Ascending aorta (tissue), 2 donors: ENCODE measurements at regions not wholly inside any gene's neighbourhood (a gene's known extent, or its start where the extent isn't known, plus 50 kb on each side); places are given as distances from the start of the nearest gene placed in this dataset.

ENCODE experiments used
- DNase-seq, 2 donors: peaks; one replicate each; pipeline ENCODE4 v3.0.0-alpha.2; 2019; ENCODE audit warnings: low spot score in 2 of 2
- H3K27ac ChIP-seq, 2 donors: fragments of 200-600 bp; sonication (generic); one replicate each; pipeline ENCODE4 v1.5.1; 2016 to 2017; ENCODE audit warnings: mild to moderate bottlenecking in 1 of 2
- H3K27me3 ChIP-seq: fragments of 200-600 bp; sonication (generic); one replicate; pipeline ENCODE4 v1.5.1; 2017
- H3K36me3 ChIP-seq, 2 donors: fragments of 200-600 bp; sonication (generic); one replicate each; pipeline ENCODE4 v1.5.1; 2016
- H3K4me1 ChIP-seq, 2 donors: fragments of 200-600 bp; sonication (generic); one replicate each; pipeline ENCODE4 v1.5.1; 2016 to 2017; ENCODE audit warnings: mild to moderate bottlenecking in 1 of 2
- H3K4me3 ChIP-seq, 2 donors: fragments of 200-600 bp; sonication (generic); one replicate each; pipeline ENCODE4 v1.5.1; 2016 to 2017; ENCODE audit warnings: mild to moderate bottlenecking in 1 of 2
- H3K9me3 ChIP-seq, 2 donors: fragments of 200-600 bp; sonication (generic); one replicate each; pipeline ENCODE4 v1.5.1; 2016
- CTCF ChIP-seq, 3 experiments: fragments of 200-600 bp in 2 of 3; fragments of 450-650 bp in 1 of 3; sonication (generic) in 2 of 3; IDR thresholded peaks; one replicate each; pipeline ENCODE4 v1.5.1; 2016 to 2019; ENCODE audit warnings: antibody characterized with exemption in 3 of 3, mild to moderate bottlenecking in 1 of 3, moderate library complexity in 1 of 3
- intact Hi-C: fragments of 100-400 bp; cut with DNase I; formaldehyde crosslinking; loops from one replicate; pipeline ENCODE4 v1.15.1; 2023

GRCh38 chr10:118513174-118513573, 82.3 kb downstream of the PRLHR start:
- H3K4me1 ChIP-seq = no peaks in the 10 kb centered on the region
- intact Hi-C loops = no loop called here
- H3K36me3 ChIP-seq = no peaks in the 10 kb centered on the region
- H3K4me3 ChIP-seq = no peak overlapping the region
- no peak overlapping the region for H3K27ac ChIP-seq
- no peak for DNase-seq
- no peaks in the 10 kb centered on the region for H3K9me3 ChIP-seq
- no peaks in the 10 kb centered on the region for H3K27me3 ChIP-seq
- TF ChIP-seq CTCF (IDR thresholded peaks at IDR 0.05) = no peak

- Histone ChIP-seq H3K36me3 (no peaks in the 10 kb centered on the region), H3K4me1 (no peaks in the 10 kb centered on the region), H3K27me3 (no peaks in the 10 kb centered on the region), H3K27ac (no peak overlapping the region), H3K4me3 (no peak overlapping the region), H3K9me3 (no peaks in the 10 kb centered on the region)
- DNase-seq = no peak
- intact Hi-C loops = no loop called here
- TF ChIP-seq CTCF (IDR thresholded peaks at IDR 0.05) = no peak
These were observed 83.7 kb downstream of the PRLHR start for GRCh38 chr10:118511711-118512110.

- TF ChIP-seq CTCF (IDR thresholded peaks at IDR 0.05) = no peak
- no peak overlapping the region for H3K4me3 ChIP-seq
- H3K9me3 ChIP-seq = no peaks in the 10 kb centered on the region
- no peaks in the 10 kb centered on the region for H3K36me3 ChIP-seq
- no peaks in the 10 kb centered on the region for H3K4me1 ChIP-seq
- intact Hi-C loops = no loop called here
- H3K27me3 ChIP-seq = no peaks in the 10 kb centered on the region
- no peak overlapping the region for H3K27ac ChIP-seq
- no peak for DNase-seq
These were observed 86.6 kb downstream of the PRLHR start for GRCh38 chr10:118508863-118509262.

- no peak overlapping the region for H3K27ac ChIP-seq
- H3K9me3 ChIP-seq = no peaks in the 10 kb centered on the region
- H3K27me3 ChIP-seq = no peaks in the 10 kb centered on the region
- H3K36me3 ChIP-seq = no peaks in the 10 kb centered on the region
- intact Hi-C loops = no loop called here
- H3K4me1 ChIP-seq = no peaks in the 10 kb centered on the region
- no peak for TF ChIP-seq CTCF (IDR thresholded peaks at IDR 0.05)
- DNase-seq = no peak
- no peak overlapping the region for H3K4me3 ChIP-seq
These were observed 87.1 kb downstream of the PRLHR start for GRCh38 chr10:118508355-118508754.

GRCh38 chr10:118506671-118507590, 88.5 kb downstream of the PRLHR start:
- no peaks in the 10 kb centered on the region for H3K9me3 ChIP-seq
- TF ChIP-seq CTCF (IDR thresholded peaks at IDR 0.05) = no peak
- no peaks in the 10 kb centered on the region for H3K4me1 ChIP-seq
- intact Hi-C loops = no loop called here
- no peak overlapping the region for H3K4me3 ChIP-seq
- no peak overlapping the region for H3K27ac ChIP-seq
- no peaks in the 10 kb centered on the region for H3K36me3 ChIP-seq
- DNase-seq = no peak
- H3K27me3 ChIP-seq = no peaks in the 10 kb centered on the region
